ENCODE measurements at regions not wholly inside any gene's neighbourhood (a gene's known extent, or its start where the extent isn't known, plus 50 kb on each side); places are given as distances from the start of the nearest gene placed in this dataset.

DNA sequence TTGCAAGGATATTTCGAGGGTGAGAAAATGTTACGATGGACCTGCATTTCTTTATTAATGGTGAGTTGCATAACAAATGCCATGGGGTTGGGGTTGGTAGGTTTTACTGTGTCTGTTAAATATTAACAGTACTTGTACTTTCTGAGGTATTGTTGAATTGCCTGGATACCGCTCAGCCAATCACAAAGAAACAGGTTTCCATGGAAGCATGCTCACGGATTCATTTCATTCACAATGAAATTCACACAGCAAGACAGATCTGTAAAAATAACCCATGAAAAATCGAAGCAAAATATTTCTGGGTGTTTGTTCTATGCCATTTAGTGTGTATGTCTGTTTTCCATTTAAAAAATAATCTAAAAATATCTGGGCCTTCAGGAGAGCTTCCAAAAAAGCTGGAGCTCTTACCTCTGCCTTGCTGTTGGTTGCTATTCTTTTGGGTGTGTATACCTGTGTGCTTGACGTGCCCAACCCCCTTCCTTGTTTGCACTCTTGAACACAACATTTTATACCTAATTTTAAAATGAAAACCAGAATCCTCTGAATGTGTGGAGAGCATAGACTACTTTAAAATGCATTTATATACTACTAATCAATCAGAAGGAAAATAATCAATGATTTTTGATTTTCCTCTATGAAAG, 479.8 kb upstream of the TBL1XR1 start:
- intact Hi-C loops (cut with DNase I), result no loop called here
- Histone ChIP-seq H3K9me3 (no peaks in the 10 kb centered on the region), H3K27ac (no peak overlapping the region), H3K4me1 (peaks cover 38% of the 10 kb centered on the region in 2 donors), H3K36me3 (no peaks in the 10 kb centered on the region), H3K27me3 (no peaks in the 10 kb centered on the region), H3K4me3 (replicated peaks in 1 of 3) (no peak overlapping the region)
- TF ChIP-seq POLR2A (IDR thresholded peaks at IDR 0.05), result no peak
- TF ChIP-seq, protein P1, sequence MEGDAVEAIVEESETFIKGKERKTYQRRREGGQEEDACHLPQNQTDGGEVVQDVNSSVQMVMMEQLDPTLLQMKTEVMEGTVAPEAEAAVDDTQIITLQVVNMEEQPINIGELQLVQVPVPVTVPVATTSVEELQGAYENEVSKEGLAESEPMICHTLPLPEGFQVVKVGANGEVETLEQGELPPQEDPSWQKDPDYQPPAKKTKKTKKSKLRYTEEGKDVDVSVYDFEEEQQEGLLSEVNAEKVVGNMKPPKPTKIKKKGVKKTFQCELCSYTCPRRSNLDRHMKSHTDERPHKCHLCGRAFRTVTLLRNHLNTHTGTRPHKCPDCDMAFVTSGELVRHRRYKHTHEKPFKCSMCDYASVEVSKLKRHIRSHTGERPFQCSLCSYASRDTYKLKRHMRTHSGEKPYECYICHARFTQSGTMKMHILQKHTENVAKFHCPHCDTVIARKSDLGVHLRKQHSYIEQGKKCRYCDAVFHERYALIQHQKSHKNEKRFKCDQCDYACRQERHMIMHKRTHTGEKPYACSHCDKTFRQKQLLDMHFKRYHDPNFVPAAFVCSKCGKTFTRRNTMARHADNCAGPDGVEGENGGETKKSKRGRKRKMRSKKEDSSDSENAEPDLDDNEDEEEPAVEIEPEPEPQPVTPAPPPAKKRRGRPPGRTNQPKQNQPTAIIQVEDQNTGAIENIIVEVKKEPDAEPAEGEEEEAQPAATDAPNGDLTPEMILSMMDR (IDR thresholded peaks at IDR 0.05), result no peak
- WGBS, 2 donors, result 86 to 87% methylated on average over 6 of the region's 6 CpGs
- DNase-seq, result no peak

DNA sequence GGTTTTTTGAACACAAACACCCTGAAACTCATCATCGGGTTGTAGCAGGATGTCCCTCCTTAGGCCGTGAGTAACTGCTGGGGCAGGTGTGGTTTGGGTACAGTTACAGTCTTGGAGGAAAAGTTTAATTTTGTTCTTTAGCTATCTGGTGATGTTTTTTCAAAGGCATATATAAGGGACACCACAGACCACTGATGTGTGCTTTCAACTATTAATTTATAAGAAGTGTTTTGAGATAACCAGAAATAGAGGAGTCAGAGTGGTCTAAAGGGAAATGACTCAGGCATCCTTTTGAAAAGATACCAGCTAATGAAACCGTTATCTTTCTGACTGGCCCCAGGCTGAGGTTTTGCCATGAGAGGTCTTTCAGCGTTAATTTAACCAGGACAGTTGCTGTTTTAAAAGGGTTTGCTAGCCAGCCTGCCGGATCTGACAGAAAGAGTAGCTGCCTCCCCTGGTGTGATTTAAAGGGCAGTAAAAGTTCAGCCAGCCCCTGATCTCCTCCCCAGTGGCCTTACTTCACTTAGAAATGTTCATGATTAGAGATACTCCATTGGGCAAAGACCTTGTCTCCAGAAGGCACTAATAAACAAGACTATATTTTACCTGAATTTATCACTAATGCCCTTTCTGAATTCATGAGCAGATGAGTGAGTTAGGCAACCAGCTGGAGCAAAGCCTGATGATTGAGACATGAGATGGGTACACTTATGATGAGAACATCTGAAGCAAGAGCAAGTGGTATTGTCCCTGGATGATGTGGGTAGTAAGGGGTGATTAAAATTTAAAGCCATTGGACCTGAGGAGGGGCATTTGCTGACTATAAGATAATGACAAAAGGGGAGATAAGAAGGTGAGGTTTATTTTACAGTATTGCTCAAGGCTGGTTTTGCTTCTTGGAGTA, 482.5 kb upstream of the TBL1XR1 start:
- TF ChIP-seq, protein P1 (IDR thresholded peaks at IDR 0.05), result no peak
- TF ChIP-seq POLR2A (IDR thresholded peaks at IDR 0.05), result no peak
- intact Hi-C loops (cut with DNase I), result no loop called here
- Histone ChIP-seq H3K4me3 (replicated peaks in 1 of 3) (no peak overlapping the region), H3K27me3 (no peaks in the 10 kb centered on the region), H3K9me3 (no peaks in the 10 kb centered on the region), H3K4me1 (peaks cover 21 to 23% of the 10 kb centered on the region in 2 donors), H3K27ac (no peak overlapping the region), H3K36me3 (no peaks in the 10 kb centered on the region)
- DNase-seq, result no peak
- WGBS, 2 donors, result 63 to 65% methylated on average over 5 of the region's 5 CpGs

DNA sequence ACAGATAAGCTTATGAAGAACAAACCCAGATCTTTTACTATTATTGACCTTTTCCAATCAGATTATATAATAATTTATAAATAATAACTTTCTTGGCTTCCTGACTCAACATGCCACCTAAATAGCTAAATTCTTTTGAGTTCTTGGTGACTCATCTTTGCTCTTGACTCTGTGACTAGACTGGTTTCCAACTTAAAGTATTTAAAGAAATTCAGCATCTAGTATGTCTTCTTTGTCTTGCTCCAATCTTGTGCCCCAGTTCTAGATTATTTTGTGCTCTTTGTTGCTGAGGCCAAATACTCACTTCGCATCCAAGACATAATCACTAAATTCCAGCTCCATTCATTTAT, 483.2 kb upstream of the TBL1XR1 start:
- TF ChIP-seq, protein P1 (IDR thresholded peaks at IDR 0.05), result no peak
- no peak for TF ChIP-seq POLR2A (IDR thresholded peaks at IDR 0.05)
- Histone ChIP-seq H3K4me3 (replicated peaks in 1 of 3) (no peak overlapping the region), H3K4me1 (peaks cover 21 to 23% of the 10 kb centered on the region in 2 donors), H3K9me3 (no peaks in the 10 kb centered on the region), H3K27ac (no peak overlapping the region), H3K36me3 (no peaks in the 10 kb centered on the region), H3K27me3 (no peaks in the 10 kb centered on the region)
- intact Hi-C loops (cut with DNase I), result no loop called here
- WGBS, 2 donors, result 98 to 100% methylated on average over 1 of the region's 1 CpG
- DNase-seq, result no peak

DNA sequence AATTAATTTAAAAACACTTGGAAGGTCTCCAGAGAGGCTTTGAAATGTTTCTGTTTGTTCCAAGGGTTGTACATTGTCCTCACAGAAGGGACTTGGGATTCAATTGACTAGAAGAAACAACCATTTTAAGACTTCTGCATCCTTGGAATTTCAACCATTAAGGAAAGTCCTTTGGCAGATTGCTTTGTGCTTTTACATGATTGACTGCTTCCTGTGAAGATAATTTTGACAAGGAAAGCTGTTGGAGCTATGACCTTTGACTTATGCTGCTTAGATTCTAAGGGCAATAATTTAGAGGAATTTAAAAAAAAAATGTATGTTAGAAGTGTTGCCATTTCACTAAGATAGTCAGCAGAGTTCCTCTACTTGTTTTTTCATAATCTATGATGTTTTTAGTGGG, 483.9 kb upstream of the TBL1XR1 start:
- Histone ChIP-seq H3K9me3 (no peaks in the 10 kb centered on the region), H3K36me3 (no peaks in the 10 kb centered on the region), H3K4me3 (replicated peaks in 1 of 3) (no peak overlapping the region), H3K27me3 (no peaks in the 10 kb centered on the region), H3K27ac (no peak overlapping the region), H3K4me1 (peaks cover 20 to 23% of the 10 kb centered on the region in 2 donors)
- no peak for DNase-seq
- intact Hi-C loops (cut with DNase I), result no loop called here
- no peak for TF ChIP-seq POLR2A (IDR thresholded peaks at IDR 0.05)
- TF ChIP-seq, protein P1 (IDR thresholded peaks at IDR 0.05), result no peak

DNA sequence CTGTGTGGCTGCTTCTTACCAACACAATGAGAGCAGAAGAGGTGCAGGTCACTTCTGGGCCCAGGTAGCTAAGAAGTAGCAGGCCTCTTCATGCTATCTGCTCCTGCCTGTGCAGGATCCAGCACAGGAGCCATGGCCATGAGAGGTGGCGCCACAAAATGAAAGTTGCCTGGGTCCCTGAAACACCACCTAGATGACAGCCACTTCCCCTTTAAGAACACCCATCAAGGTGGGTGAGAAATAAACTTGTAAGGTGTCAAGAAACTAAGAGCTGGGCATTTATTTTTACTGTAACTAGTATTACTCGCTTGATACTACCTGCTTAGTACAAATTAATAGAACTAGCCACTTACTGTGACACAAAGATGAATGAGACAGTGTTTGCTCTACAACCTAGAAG, 484.6 kb upstream of the TBL1XR1 start:
- peaks cover 18 to 20% of the 10 kb centered on the region in 2 donors for H3K4me1 ChIP-seq

More for the DNA sequence above, 484.6 kb upstream of the TBL1XR1 start:
- Histone ChIP-seq H3K4me3 (replicated peaks in 1 of 3) (no peak overlapping the region), H3K27ac (no peak overlapping the region), H3K36me3 (no peaks in the 10 kb centered on the region), H3K27me3 (no peaks in the 10 kb centered on the region), H3K9me3 (no peaks in the 10 kb centered on the region)
- intact Hi-C loops (cut with DNase I), result no loop called here
- TF ChIP-seq POLR2A (IDR thresholded peaks at IDR 0.05), result no peak
- TF ChIP-seq, protein P1 (IDR thresholded peaks at IDR 0.05), result no peak
- DNase-seq, result no peak
- 93 to 100% methylated on average over 2 of the region's 2 CpGs for WGBS, 2 donors

All from thyroid gland (tissue), 4 donors.